KBM-7 (cell line): ENCODE measurements at regions not wholly inside any gene's neighbourhood (a gene's known extent, or its start where the extent isn't known, plus 50 kb on each side); places are given as distances from the start of the nearest gene placed in this dataset.

Experiments
- DNase-seq: peaks from one replicate; pipeline ENCODE4 v3.0.0-alpha.2; 2015
- in situ Hi-C: fragments of 300-500 bp; cut with MboI; formaldehyde crosslinking; loops from 2 replicates; pipeline ENCODE4 v1.14.3; 2020; ENCODE audit warnings: low sequenced_read_pairs, low pct_unique_long_range_greater_than_20kb, mixed read lengths

DNA sequence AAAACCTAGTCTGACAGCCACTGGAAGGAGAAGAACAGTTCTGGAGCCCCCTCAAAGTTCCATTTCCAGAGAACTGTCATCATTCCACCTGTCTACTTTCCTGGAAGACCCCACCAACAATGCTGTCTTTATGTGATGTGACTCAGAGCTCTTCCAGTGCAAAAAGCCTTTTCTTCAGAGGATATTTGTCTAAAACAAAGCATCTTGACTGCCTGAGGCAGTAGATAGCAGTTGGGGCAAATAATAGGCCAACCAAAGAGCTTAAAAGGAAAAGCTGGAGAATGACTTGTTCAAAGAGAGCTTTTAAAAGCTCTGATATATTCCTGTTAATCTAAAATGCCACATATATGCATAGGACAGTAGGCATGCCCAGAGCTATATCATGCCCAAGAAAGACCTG lies 62.6 kb downstream of the MIS18A start:
- DNase-seq: no peak
- in situ Hi-C loops: no loop called here

DNA sequence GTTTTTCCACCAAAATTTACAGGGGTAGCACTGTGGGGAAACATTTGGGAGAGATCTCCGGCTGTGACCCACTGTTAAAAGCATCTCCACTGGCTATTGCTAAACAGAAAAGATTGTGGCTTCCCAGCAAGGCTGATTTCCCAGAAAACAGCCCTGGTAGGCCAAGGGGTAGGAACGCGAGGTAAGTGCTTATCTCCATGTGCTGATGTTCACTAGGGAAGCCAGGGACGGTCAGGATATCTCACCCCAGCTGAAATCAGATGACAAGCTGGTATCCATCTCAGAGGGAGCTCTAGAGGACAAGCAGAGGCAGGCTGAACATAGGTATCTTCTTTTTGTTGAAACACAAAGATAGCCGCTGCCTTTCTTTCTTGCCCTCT lies 63.6 kb downstream of the MIS18A start:
- in situ Hi-C loops: no loop called here

DNA sequence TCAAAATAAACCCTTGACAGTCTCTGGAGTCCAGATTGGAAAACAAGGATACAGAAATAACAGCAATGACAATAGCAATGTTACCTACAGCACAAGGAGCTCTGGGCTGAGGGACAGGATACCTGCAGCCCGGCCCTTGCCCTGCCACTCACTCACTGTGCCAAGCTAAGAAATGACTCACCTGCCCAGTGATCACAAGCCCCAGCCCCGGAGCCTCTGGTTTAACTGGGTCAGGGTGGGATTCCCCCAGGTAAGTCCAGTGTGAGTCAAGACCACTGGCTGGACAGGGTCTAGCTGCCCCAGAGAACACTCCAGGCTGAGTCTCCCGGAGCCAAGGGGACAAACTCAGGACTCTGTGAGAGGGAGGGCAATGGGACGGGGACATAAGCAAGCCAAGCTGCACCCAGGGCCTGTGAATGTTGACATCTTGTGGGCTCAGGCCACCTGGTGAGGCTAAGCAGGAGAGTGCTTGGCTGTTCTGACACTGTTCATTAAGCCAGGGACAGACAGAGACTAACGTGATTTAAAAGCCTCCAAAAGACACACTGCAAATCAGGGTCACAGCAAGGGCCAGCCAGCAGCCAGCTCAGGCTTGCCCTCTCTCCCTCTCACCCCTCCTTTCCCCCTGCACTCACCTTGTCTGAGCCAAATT lies 64.1 kb downstream of the MIS18A start:
- in situ Hi-C loops: no loop called here
- DNase-seq: no peak

More for the DNA sequence above, 63.6 kb downstream of the MIS18A start:
- no peak for DNase-seq

DNA sequence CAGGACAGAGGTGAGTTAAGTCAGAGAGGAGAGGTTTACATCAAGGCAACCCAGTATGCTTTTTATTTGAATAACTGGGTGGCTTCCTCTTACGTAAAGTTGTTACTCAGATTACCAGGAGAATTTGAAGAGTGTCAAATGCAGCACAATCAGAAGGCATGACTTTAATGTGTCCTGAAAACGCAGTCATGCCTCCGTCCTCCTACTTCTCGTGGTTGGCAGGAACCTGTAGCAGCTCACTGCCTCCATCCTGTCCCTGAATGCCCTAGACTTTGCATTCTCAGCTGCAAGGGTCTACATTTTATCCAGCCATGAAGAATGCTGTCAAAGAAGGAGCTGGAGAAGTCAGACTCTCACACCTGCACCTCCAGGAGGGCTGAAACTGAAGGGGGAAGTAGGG lies 66.7 kb downstream of the MIS18A start:
- in situ Hi-C loops: no loop called here
- DNase-seq: no peak

DNA sequence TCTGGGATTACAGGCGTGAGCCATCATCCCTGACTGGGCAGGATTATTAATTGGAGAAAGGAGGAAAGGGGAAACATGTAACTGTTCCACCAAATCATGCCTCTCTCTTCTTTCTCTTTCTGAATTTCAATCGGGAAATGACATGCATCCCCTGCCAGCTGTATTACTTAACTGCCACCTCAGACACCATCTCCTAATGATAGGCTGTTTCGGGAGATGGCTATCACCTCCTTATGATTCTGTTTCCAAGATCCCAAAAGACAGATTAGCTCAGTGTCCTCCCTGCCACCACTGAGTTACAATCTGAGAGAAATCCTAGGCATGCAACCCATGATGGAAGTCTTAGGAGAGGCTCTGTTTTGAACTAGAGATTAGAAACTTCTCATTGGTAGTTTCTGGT lies 67.5 kb downstream of the MIS18A start:
- in situ Hi-C loops: no loop called here
- no peak for DNase-seq

DNA sequence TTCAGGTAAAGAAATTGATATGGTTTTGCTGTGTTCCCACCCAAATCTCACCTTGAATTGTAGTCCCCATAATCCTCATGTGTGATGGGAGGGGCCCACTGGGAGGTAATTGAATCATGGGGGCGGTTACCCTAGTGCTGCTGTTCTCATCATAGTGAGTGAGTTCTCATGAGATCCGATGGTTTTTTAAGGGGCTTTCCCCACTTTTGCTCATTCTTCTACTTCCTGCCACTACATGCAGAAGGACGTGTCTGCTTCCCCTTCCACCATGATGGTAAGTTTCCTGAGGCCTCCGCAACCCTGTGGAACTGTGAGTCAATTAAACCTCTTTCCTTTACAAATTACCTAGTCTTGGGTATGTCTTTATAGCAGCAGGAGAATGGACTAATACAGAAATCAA lies 69.3 kb downstream of the MIS18A start:
- in situ Hi-C loops: no loop called here

DNA sequence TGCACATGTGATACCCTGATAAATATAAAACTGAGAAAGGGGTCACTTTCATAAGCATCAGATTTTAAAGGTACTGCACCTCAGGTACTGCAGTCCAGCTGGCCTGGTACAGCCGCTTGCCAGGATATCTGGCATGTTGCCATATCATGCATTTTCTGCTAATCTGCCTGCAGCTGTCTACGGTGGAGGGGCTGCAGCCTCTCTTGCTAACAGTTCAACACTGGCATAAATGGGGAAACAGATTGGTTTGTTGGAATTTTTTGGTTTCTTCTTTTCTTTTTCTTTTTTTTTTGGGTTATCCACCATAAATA lies 71.5 kb downstream of the MIS18A start:
- DNase-seq: no peak

More for the DNA sequence above, 69.3 kb downstream of the MIS18A start:
- no peak for DNase-seq

DNA sequence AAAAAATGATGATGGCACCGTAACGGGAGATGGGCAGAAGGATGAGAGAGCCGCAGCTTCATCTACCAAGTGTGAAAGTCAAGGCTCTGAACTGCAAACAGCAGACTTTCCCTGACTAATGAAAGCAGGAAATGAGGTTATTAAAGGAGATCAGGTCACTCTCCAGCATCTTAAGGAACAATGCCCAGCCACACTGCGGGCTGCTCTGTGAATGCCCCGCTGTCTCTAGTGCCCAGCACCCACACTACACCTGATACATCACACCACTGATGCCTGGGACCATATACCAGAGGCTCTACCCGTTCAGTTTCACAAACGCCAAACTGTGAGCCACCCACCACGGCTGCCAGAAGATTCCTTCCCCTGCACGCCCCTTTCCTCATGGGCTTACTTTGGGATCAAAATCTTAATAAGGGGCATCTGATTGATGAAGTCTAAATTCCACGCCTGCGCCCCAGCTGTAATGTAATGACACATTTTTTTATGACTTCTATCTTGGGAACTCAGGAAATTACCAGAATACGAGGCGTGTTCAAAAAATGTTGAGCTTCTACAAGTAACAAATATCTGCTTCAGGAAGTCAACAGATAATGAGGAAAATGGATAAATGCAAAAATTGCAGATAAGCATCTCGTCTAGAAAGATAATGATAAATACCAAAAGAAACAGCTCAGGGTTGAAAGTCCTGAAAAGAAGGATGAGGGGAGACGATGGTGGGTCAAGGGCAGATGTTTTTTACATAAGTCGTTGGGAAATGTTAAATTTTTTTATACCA lies 72.0 kb downstream of the MIS18A start:
- in situ Hi-C loops: no loop called here
- no peak for DNase-seq

More for the DNA sequence above, 71.5 kb downstream of the MIS18A start:
- in situ Hi-C loops: no loop called here

DNA sequence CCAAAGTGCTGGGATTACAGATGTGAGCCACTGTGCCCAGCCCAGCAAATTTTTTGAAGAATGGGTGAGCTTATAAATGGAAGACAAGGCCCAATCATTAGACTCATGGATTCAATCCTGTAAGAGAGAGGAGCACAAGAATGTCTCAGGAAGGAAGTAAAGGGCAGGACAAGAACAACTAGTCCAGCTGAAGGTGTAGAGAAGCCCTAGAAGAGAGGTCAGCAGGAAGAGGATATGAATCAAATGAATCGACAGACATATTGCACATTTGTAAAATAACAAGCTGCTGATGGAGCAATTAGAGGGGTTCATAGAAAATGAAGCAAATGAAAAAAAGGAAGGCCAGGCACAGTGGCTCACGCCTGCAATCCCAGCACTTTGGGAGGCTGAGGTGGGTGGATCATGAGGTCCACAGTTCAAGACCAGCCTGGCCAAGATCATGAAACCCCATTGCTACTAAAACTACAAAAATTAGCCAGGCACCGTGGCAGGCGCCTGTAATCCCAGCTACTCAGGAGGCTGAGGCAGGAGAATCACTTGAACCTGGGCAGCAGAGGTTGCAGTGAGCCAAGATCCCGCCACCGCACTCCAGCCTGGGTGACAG lies 74.9 kb downstream of the MIS18A start:
- in situ Hi-C loops: no loop called here
- no peak for DNase-seq

DNA sequence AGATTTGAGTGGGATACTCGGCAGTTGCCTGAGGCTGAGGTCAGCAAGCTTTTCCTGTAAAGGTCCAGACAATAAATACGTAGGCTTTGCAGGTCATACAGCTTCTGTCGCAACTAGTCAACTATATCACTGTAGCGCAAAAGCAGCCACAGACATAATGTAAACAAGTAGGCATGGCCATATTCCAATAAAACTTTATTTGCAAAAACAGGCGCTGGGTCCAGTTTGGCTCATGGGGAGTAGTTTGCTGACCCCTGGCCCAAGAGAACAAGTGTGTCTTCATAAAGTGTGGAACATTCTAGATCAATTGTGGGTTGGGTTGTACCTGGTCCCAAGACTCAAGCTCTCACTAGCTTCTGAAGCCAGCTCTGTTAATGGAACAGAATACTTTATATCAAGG lies 78.8 kb downstream of the MIS18A start:
- no peak for DNase-seq
- in situ Hi-C loops: no loop called here

DNA sequence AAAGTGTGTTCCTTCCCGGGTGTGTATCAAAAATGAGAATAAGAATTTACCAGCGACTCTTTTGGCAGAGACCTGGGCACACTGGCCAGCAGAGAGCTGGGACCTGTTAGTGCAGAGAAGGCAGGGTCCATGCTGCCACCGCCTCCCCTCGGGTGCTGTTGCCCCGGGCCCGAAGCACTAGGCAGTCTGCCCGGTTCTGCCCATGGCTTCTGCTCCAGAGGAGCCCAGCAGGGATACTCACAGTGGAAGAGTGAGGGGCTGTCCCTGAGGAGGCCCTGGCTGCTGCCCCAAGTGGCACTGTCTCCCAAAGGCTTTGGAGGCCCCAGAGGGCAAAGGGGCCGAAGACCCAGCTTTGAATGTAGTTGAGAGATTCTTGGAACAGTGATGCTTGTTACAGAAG lies 80.5 kb downstream of the MIS18A start:
- in situ Hi-C loops: no loop called here
- no peak for DNase-seq

DNA sequence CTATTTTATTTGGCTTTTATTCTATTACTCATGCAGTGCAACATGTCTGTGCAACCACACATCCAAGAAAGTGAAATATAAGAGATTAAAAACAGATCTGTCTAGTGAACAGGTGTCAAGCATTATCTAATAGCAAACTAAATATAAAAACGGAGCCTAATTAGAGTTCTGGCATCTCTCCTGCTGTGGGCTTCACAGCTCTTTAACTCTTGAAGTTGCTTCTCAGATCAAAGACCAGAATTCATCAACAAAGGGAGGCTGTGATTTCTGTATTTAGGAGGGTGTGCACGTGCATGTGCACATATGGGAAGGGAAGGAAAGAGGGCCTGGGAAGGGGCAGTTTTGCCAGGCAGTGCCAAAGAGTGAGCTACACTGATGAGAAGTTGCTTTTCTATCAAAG lies 81.0 kb downstream of the MIS18A start:
- DNase-seq: no peak
- in situ Hi-C loops: no loop called here

DNA sequence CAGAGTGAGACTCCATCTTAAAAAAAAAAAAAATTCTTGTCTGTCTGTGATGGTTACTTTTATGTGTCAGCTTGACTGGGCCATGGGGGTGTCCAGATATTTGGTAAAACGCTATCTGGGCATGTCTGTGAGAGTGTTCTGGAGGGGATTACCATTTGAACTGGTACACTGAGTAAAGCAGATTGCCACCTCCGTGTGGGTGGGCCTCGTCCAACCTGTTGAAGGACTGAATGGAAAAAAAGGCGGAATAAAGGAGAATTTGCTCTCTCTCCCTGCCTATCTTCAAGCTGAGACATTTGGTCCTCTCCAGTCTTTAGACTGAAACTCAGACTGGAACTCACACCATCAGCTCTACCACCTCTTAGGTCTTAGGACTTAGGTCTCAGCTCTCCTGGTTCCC lies 82.8 kb downstream of the MIS18A start:
- DNase-seq: no peak
- in situ Hi-C loops: no loop called here

DNA sequence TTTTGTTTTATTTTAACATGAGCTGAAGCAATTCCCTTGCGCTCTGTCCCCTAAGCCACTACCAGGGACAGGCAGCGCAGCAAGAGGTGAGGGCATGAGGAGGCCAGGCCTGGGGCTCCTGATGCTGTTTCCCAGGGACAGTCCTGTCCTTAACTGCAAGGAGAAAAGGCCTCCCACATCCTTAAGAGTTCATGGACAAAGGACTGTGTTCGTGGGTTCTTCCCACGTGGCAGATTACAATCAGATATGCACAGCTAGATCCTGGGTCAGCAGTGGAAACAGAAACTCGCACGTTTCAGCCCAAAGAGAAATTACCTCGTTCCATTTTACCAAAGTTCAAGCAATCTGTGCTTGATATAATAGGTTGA lies 85.8 kb downstream of the MIS18A start:
- DNase-seq: no peak
- in situ Hi-C loops: no loop called here

DNA sequence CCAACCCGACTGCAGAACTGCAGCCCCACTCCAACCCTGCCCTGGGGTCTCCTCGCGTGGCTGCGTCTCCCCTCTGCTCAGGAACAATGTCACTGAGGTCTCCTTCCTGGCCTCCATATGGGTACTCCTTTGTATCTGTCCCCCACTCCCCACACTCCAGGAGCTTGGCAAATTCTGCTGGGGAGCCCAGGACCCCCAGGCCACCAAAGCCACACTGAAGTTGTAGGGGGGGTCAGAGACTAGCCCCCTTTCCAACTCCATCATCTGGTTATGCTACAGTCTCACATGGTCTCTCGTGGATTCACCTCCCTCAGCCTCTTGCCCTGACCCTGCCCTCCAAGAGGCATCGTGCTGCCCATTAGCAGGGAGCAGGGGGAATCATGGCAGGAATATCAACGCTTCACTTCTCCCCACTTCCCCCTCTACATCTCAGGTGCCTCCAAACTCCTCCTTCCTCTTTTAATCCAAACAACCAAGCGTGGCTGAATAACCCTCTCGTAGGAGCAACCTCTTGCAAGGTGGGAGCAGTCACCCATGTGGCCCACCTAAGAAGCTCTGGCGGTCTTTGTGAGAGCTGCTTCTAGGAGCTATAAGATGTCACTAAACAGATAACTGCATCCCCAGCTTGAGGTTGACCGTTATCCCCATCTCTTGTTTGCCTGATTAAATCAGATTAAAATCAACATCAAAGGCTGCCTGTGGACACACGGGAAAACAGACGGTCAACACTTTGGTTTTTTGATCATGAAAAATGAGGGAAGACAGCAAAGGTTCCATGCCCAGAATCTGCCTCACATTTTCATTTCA lies 86.4 kb downstream of the MIS18A start:
- in situ Hi-C loops: no loop called here
- no peak for DNase-seq

DNA sequence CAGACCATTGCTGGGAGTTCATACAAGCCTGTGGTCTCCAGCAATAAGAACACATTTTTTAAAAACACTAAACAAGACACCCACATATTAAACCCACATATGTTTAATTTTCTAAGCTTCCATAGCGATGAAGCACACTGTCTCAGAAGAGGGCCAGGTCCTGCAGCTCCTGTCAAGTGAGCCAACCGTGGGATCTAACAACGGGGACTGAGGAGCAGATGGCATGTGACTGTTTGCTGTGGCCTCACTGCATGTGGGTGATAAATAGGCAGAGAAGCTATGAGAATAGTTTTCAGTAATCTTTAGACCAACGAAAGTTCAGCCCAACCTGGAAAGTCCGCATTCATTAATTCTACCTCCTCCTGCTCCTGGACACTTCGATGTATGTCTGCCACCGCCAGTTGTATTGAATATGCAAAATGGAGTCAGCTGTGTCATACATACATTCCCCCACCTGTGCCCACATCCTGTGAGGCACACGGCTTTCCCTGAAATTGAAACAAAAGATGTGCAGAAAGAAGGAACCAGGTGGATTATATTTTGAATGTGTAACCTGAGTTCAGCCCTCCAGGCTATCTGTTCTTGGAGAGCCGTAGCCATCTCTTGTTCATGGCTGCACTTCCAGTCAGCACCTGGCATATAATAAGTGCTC lies 88.2 kb downstream of the MIS18A start:
- in situ Hi-C loops: no loop called here

DNA sequence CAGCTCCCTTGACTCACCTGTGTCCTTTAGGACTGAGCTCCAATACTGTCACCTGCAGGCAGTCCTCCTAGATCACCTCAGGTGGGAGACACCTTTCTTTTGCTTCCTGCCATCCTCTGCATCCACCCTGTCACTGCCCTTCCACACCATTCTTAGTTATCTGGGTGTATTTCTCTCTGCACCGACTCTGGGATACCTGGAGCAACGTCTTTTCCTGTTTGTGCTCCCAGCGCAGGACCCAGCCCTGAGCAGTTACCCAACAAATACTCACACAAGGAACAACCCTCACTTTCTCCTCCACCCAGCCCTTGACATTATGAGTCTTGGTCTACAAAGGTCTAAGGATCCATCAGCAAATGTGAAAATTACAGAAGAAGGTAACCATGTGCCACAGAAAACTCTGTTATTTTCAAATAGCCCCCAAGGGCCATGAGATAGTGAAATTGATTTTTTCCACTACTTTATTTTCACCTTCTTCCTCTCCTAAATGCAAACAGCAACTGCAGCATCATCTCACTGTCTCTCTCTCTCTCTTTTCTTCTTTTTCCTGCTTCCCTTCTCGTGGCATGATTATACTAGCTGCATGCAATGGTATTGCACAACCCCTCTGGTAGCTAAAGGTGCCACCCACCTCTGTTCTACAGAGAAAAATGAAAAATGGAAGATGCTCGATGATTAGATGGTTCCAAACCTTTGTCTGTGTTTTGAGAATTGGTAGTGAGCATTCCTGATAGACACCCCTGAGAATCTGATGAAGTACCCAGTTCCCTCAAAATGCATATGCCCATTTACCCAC lies 89.0 kb downstream of the MIS18A start:
- in situ Hi-C loops: no loop called here
- no peak for DNase-seq

More for the DNA sequence above, 88.2 kb downstream of the MIS18A start:
- DNase-seq: no peak

DNA sequence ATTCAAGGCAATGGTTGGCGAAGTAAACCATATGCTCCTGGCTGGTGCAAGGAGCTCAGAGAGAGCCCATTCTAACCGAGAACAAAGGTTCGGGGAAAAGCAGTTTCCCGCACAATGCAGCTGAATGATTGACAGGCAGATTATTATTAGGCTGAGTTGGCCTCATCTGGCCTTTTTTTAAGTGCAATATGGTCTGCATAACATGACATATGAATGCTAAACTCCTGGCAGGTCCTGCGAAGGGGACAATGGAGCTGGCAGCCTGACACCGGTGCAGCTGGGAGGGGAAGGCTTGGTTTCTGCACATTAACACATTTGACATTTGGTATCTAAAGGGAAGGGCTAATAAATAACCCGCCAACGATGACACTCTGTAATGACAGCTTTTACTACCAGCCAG lies 92.0 kb downstream of the MIS18A start:
- in situ Hi-C loops: no loop called here
- DNase-seq: no peak

DNA sequence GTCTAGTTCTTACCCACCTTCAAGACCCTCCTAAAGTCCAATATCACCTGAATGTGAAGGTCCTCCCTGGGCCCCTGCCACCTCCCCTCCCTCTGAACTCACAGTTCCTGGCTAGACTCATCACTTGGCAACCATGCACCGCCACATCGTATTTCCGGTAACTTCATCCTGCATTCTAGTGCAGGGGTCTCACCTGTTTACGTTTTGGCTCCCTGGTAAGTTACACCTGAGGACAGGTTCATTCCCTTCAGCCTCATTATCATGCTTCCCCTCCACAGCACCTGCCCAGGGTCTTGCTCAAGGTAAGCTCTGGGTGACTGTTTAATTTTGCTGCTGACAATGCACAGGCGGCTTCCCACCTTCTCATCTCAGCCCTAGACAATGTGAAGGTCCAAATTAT lies 93.1 kb downstream of the MIS18A start:
- DNase-seq: no peak
- in situ Hi-C loops: no loop called here
